GM21528 (cell line): ENCODE measurements at regions not wholly inside any gene's neighbourhood (a gene's known extent, or its start where the extent isn't known, plus 50 kb on each side); places are given as distances from the start of the nearest gene placed in this dataset.
"Not testable (repeated sequence)": the region's sequence is repeated elsewhere in the genome, so short reads cannot be mapped to it uniquely, and the experiment has no call there.

Experiments
- ATAC-seq: cut with Tn5 transposase; IDR thresholded peaks from one replicate; pipeline ENCODE4 v1.9.1; 2021; ENCODE audit warnings: mild to moderate bottlenecking, moderate library complexity; ENCODE audit not compliant: unreplicated experiment, low FRiP score

DNA sequence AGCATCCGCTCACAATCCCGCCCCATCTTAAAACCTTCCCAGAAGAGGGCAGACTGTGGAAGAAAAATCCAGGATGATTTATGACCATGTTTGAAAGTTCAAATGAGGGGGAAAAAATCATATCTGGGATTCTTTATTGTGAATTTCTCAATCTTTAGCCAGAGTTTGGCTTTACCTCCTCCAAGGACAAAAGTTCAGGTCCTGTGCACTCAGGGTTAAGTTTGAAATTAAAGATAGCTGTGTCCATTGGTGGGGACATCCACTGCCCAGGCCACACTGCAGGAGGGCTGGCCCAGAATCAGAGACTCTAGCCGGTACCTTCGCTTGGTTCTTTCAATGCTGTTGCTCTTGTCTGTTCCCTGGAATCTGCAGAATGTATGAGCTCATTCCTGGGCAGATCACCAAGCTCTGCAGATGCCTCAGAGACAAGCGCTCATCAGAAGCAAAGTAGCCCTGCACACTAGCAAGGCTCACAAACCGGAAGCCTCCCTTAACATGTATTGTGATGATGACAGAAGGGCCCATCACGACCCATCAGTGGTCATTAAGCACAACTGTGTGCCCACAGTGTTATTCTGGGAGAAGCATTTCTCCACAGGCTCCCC is 375.3 kb upstream of the KLHL29 start:
- ATAC-seq = no peak

DNA sequence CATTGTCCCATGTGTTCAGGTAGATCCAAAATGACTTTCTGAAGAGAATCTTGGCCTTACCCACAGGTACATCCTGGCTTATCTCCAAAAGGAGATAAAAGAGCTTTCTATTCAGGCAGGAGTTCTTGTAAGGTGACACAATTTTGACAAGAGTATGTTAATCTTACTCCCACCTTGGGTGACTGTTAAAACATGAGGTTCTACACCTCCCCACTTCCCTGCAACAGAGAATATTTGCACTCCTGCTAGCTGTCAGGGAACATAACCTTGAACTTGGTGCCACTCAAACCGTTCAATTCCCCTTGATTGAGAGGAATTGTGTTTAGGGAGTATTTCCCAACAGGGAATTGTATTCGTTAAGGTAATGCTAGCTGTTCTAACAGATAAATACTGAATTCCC is 372.5 kb upstream of the KLHL29 start:
- no peak for ATAC-seq

- no peak for ATAC-seq
These were observed 369.3 kb upstream of the KLHL29 start for GRCh38 chr2:23015651-23016200.

DNA sequence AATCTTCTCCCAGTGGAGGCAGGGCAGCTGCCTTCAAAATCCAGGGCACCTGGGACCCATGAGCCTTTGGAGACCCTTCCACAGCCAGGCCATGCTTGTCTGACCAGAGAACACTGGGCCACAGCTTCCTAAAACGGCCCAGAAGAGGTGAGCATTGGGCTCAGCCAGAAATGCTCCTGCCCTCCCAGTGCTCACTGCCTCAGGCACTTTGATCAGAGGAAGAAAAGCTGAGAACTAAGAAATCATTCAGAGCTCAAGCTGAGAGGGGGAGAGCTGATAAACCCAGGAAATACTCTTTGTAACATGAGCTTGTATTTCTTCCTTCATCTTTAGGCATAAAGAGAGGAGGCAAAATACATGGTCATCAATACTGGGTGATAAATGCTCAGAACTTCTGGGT is 365.5 kb upstream of the KLHL29 start:
- ATAC-seq = no peak

GRCh38 chr2:23020659-23021058 is 364.3 kb upstream of the KLHL29 start:
- ATAC-seq = no peak

GRCh38 chr2:23021311-23022120 is 363.5 kb upstream of the KLHL29 start:
- no peak for ATAC-seq

DNA sequence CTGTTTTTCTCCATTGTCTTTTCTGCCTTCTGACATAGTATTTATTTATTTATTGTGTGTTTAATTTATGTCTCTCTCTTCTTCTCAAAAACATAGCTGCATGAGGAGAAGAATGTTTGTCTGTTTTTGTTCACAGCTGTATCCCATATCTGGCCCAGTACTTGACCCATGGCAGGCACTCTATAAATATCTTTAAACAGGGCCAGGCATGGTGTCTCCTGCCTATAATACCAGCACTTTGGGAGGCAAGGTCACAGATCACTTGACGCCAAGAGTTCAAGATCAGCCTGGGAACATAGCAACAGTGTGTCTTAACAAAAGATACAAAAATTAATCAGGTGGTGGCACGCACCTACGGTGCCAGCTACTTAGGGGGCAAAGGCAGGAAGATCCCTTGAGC is 361.3 kb upstream of the KLHL29 start:
- ATAC-seq = no peak

GRCh38 chr2:23026671-23027070 is 358.3 kb upstream of the KLHL29 start:
- ATAC-seq = no peak

DNA sequence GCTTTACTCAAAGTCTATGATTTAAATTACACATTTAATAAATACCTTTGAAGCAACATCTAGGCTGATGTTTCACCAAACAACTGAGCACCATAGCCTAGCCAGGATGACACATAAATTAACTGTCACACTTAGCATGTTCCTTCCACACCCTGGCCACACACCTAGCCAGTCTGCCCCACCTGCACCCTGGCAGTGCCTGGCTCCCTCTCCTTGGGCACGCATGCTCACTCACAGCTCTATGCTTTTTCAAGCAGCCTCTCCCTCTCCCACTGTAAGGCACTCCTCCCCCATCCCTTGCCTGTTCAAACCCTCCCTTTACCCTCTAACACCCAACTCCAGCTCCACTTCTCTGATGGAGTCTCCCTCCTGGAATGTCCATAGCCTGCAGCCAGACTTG is 357.6 kb upstream of the KLHL29 start:
- no peak for ATAC-seq

DNA sequence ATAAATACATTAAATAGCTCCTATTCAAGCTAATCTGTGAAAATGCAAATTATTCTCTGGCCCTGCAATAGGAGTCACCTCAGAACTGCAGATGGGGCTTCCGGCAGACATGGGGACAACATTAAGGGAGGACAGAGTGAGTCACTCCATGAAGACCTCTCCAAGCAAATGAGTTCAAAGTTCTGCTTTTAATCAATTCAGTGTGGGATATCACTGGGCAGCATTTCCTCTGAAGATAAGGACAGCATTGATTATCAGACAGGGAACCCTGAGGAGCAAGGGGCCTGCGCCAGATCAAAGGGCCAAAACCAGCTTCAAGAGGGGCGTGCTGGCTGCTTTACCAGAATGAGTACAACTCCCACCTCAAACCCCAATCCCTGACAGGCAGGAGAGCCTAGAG is 356.9 kb upstream of the KLHL29 start:
- ATAC-seq = no peak

DNA sequence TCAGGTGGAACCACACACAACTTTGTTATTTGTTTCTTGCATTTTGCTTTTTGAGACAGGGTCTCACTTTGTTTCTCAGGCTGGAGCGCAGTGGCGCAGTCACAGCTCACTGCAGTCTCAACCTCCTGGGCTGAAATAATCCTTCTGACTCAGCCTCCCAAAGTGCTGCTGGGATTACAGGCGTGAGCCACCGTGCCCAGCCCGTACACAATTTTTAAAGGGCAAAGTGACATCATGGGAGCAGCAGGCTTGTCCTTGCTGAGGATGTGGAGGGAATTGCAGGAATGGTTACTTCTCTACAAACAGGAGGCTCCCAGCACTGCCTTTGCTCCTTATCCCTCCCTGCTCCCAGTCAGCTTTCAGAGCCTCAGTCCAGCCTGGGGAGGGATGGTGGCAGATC is 355.9 kb upstream of the KLHL29 start:
- ATAC-seq = no peak

DNA sequence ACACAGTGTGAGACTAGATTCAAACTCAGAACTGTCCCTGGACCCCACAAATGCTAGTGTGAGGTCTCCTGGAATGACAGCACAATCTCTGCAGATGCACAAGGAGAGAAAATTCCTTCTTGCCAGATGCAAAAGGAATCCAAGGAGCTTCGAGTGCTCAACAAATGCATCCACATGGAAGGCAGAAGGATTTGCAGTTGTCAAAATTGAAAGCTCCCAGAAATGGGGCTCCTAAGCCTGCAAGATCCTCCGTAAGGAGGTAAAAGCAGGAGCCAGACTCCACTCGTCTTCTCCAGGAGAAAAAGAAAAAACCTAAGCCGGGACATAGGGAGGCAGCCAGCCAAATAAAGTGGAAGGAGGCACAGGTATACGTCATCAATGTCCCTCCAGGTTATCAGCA is 355.0 kb upstream of the KLHL29 start:
- ATAC-seq = no peak

GRCh38 chr2:23034996-23035395 is 350.0 kb upstream of the KLHL29 start:
- no peak for ATAC-seq

- no peak for ATAC-seq
These were observed 348.4 kb upstream of the KLHL29 start for GRCh38 chr2:23036629-23037028.

DNA sequence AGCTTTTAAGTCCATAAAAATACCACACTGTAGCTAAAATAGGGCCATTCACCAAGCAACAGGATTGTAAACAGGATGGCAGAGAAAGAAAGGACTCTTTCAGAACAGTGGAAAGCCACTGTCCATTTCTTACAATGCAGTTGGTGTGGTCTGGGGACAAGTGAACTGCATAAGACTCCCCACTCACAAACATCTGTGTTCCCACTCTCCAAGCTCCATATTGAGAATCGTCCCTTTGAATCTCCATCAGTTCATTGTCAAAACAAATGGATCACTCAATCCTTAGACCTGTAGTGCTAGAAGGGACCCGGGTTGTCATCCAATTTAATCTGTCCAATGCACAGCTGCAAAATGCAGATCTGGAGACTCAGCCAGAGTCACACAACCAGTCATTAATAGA is 347.4 kb upstream of the KLHL29 start:
- ATAC-seq = no peak

DNA sequence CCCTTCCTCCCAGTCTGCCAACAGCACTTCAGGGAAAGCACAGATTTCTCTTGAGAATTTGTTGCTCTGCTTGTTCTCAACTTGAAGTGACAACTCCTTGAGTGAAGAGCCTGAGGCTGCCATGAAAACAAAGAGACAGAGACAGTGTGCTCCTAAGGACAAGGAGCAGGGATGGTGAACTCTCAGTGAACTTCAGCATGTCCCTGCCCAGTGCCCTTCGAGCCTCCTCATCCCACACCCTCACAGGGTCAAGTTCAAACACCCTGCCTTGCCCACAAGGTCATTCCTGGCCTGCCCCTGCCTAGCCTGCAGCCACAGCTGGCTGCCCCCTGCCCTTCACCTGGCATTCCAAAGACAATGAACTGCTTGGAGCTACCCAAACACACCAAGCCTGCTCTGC is 343.5 kb upstream of the KLHL29 start:
- no peak for ATAC-seq

DNA sequence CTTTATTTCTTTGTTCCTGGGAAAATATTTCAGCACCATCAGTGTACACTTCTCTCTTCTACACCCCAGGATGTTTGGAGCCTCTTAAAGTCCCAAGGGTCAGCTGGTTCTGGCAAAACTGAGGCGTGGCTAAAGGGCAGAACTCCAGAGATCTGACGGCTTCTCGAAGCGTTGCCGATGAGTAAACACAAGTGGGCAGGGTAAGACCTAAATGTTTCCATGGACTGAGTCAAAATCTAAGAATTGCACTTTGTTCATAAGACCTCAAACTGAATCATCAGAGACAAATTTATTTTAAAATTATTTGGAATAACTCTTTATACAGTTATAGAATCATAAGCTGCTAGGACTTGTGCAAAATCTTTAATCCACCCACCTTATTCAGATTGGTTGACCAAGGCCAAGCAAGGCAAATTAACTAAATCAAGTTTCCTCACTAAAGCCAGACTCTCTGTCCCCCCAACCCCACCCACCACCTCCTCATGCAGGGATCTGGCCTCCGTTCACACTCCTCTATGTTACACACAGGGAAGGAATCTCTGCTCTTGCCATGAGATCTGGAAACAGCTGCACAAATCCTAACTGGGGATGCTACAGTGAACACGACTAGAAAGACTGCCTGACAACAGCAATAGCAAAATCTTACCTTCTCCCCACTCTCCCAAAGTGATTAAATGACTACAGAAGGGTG is 342.6 kb upstream of the KLHL29 start:
- no peak for ATAC-seq

DNA sequence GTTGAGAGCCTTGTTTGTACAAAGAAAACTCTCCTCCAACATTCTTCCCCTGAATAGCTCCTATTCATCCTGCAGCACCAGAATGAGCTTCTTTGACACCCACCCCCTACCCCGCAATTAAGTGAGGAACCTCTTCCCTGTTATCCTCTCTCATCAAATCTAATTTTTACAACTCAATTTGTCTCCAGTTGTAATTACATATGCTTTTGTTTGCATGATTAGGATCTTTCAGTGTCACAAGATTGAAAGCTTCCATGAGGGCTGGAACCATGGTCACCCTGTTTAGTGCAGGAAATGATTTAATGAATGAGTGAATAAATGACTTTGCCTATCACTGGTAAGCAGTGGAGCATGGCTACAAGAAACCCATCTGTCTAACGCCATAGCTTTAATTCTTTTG is 334.6 kb upstream of the KLHL29 start:
- no peak for ATAC-seq

DNA sequence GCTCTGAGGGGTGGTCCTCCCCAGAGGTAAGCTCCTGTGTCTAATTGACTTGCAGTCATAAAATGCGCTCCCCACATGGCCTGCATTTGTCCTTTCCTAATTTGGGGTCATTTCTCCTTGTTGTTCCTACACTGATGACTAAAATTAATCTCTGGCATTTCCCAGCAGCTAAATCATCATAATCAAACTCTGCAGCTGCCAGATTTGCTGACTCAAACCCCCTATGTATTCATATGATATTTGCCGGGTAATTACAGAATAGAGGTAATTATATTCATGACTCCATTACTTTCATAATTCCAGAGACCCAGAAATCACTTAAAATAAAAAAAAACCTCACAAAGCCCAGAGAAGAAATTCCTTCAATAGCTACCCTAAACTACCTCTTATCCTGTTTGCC is 331.4 kb upstream of the KLHL29 start:
- no peak for ATAC-seq

DNA sequence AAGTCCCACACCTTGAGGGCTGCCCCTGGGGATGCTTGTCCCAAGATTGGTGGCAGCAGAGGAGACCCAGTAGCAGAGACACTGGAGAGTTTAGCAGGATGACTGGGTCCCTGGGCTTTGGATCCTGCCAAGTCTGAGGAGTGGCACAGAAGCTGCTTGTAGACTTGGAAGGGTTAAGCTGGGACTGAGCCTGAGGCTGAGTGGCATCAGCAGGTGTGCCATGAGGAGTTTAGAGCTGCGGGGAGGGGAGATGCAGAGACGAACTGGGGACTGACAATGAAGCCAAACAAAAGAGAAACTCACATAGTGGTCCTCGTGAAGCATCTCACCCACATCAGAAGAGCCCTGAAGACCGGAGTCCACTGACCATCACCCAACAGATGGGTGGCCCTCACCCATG is 329.7 kb upstream of the KLHL29 start:
- ATAC-seq = no peak

- ATAC-seq = not testable (repeated sequence)
These were observed 328.1 kb upstream of the KLHL29 start for GRCh38 chr2:23056846-23057245.
